H7 (cell line): ENCODE measurements at regions not wholly inside any gene's neighbourhood (a gene's known extent, or its start where the extent isn't known, plus 50 kb on each side); places are given as distances from the start of the nearest gene placed in this dataset.

ENCODE experiments used
- DNase-seq: peaks from one replicate; pipeline ENCODE4 v3.0.0; 2012
- H3K27me3 ChIP-seq: 2 replicates; pipeline ENCODE4 v1.6.0; 2011; ENCODE audit warnings: mild to moderate bottlenecking, low read length; ENCODE audit not compliant: control insufficient read depth, insufficient read depth
- H3K36me3 ChIP-seq: replicated peaks from 2 replicates; pipeline ENCODE4 v1.5.1; 2011; ENCODE audit warnings: low read length; ENCODE audit not compliant: control insufficient read depth, insufficient read depth
- H3K4me3 ChIP-seq: 2 replicates; pipeline ENCODE4 v1.5.1; 2011; ENCODE audit warnings: low read depth, mild to moderate bottlenecking, control low read depth, low read length, moderate library complexity; ENCODE audit not compliant: insufficient read depth

GRCh38 chr11:123268156-123268555 lies 73.1 kb upstream of the CLMP start:
- no peak overlapping the region for H3K4me3 ChIP-seq
- H3K36me3 ChIP-seq: no peaks in the 10 kb centered on the region
- no peaks in the 10 kb centered on the region for H3K27me3 ChIP-seq
- DNase-seq: no peak

DNA sequence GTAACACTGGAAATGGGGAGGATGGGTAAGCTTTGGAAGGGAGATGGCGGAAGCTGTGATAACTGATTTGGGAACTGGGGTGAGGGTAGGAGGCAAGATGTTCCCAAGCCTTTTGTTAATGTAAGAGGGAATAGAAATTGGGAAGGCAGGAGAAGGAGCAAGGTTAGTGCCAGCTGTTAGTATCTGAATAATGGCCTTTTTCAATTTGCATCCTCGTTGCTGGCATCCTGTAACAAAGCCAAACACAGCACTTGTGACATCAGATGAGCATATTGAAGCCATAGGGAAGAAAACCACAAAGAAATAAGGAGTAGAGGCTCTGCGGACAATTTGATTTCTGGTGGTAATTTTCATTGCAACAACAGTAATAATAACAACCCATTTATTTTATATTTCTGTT lies 70.9 kb upstream of the CLMP start:
- H3K27me3 ChIP-seq: no peaks in the 10 kb centered on the region
- no peak for DNase-seq
- no peak overlapping the region for H3K4me3 ChIP-seq
- H3K36me3 ChIP-seq: no peaks in the 10 kb centered on the region

GRCh38 chr11:123264431-123264780 lies 69.4 kb upstream of the CLMP start:
- Histone ChIP-seq H3K27me3 (no peaks in the 10 kb centered on the region), H3K36me3 (no peaks in the 10 kb centered on the region), H3K4me3 (no peak overlapping the region)
- DNase-seq: no peak

GRCh38 chr11:123261345-123262106 lies 66.5 kb upstream of the CLMP start:
- peak; percentile 90 for DNase-seq
- no peaks in the 10 kb centered on the region for H3K27me3 ChIP-seq
- no peak overlapping the region for H3K4me3 ChIP-seq
- H3K36me3 ChIP-seq: no peaks in the 10 kb centered on the region

DNA sequence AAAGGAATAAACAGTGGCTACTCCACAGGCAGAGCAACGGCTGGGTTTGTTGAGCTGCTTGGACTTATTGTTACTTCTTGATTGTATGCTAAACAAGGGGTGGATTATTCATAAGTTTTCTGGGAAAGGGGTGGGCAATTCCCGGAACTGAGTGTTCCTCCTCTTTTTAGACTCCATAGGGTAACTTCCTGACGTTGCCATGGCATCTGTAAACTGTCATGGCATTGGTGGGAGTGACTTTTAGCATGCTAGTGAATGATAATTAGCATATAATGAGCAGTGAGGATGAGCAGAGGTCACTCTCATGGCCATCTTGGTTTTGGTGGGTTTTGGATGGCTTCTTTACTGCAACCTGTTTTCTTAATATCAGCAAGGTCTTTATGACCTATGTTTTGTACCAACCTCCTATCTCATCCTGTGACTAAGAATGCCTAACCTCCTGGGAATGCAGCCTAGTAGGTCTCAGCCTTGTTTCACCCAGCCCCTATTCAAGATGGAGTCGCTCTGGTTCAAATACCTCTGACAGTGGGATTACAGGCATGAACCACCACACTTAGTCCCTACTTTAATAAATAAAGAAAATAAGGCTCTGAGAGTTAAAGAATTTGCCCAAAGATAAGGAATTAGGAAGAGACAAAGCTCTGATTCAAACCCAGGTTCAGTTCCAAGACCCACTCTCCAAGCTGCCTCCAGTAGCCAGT lies 65.6 kb upstream of the CLMP start:
- Histone ChIP-seq H3K4me3 (no peak overlapping the region), H3K27me3 (no peaks in the 10 kb centered on the region), H3K36me3 (no peaks in the 10 kb centered on the region)
- no peak for DNase-seq

- no peaks in the 10 kb centered on the region for H3K27me3 ChIP-seq
- no peak for DNase-seq
- no peak overlapping the region for H3K4me3 ChIP-seq
- H3K36me3 ChIP-seq: no peaks in the 10 kb centered on the region
Measured at GRCh38 chr11:123258877-123259276, 63.8 kb upstream of the CLMP start.

- Histone ChIP-seq H3K4me3 (no peak overlapping the region), H3K27me3 (no peaks in the 10 kb centered on the region), H3K36me3 (no peaks in the 10 kb centered on the region)
- DNase-seq: no peak
Measured at GRCh38 chr11:123257370-123257769, 62.3 kb upstream of the CLMP start.

DNA sequence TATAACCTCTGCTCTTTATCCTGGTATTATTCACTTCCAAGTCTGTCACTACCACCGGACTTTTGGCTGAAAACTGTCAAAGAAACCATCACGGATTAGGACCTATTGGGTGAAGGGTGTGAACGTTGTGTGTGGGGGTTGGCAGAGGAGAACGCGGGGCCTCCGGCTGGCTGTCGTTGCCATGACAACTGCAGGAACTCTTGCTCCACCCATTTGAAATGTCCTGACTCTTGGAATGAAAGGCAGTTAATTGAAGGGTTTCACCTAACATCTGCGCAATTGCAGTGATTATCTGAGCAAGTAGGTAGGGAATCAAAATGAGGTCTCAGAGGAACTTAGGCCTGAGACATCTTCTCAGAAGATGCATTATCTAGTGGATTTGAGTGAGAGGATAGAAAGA lies 60.9 kb upstream of the CLMP start:
- H3K4me3 ChIP-seq: no peak overlapping the region
- DNase-seq: peak; percentile 66
- no peaks in the 10 kb centered on the region for H3K36me3 ChIP-seq
- no peaks in the 10 kb centered on the region for H3K27me3 ChIP-seq

DNA sequence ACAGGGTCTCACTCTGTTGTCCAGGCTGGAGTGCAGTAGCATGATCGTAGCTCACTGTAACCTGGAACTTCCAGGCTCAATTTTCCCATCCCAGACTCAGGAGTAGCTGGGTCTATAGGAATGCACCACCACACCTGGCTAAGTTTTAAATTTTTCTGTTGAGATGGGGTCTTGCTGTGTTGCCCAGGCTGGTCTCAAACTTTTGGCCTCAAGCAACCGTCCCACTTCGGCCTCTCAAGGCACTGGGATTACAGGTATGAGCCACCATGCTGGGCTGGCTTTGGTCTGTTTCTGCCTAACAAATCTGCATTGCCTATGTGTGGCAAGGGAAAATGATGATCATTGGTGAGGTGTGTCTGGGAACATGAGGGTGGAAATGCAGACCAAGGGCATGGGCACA lies 59.3 kb upstream of the CLMP start:
- Histone ChIP-seq H3K27me3 (no peaks in the 10 kb centered on the region), H3K36me3 (no peaks in the 10 kb centered on the region), H3K4me3 (no peak overlapping the region)
- no peak for DNase-seq

DNA sequence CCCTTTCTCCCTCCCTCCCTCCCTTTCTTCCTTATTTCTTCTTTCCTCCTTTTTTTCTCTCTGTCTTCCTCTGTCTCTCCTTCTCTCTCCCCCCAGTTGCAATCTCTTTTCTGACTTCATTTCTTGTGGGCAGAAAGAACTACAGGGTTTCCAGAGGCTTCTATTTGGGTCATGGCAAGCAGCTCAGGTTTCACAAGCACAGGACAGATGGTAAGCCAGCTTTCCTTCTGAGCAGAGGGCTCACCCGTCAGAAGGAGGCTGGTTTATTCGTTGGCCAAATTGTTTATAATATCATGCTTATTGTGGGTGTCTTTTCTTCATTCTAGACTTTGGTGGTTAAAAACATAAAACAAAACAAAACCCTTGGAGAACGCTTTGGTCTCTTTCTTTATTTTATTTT lies 58.9 kb upstream of the CLMP start:
- no peak for DNase-seq

GRCh38 chr11:123253223-123253622 lies 58.2 kb upstream of the CLMP start:
- H3K27me3 ChIP-seq: no peaks in the 10 kb centered on the region
- no peak overlapping the region for H3K4me3 ChIP-seq
- no peaks in the 10 kb centered on the region for H3K36me3 ChIP-seq
- no peak for DNase-seq

More for the DNA sequence above, 58.9 kb upstream of the CLMP start:
- no peaks in the 10 kb centered on the region for H3K27me3 ChIP-seq
- H3K4me3 ChIP-seq: no peak overlapping the region
- H3K36me3 ChIP-seq: no peaks in the 10 kb centered on the region

GRCh38 chr11:123251657-123252344 lies 56.8 kb upstream of the CLMP start:
- H3K36me3 ChIP-seq: no peaks in the 10 kb centered on the region
- no peak overlapping the region for H3K4me3 ChIP-seq
- H3K27me3 ChIP-seq: no peaks in the 10 kb centered on the region
- DNase-seq: no peak

- no peak overlapping the region for H3K4me3 ChIP-seq
- no peaks in the 10 kb centered on the region for H3K27me3 ChIP-seq
- no peaks in the 10 kb centered on the region for H3K36me3 ChIP-seq
- no peak for DNase-seq
Measured at GRCh38 chr11:123250892-123251656, 56.0 kb upstream of the CLMP start.

DNA sequence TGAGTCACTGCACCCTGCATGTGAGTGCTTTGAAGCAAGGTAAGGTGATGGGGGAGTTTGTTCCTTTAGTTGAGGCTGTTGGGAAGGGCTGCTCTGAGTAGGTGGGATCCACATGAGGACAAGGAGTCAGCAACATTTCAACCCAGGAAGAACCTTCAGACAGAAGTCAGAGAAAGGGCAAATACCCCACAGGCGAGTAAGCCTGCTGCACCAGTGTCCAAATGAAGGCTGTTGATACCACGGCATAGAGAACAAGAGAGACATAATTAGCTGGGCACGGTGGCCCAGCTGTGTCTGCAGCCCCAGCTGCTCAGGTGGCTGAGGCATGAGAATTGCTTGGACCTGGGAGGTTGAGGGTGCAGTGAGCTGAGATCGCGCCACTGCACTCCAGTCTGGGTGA lies 54.3 kb upstream of the CLMP start:
- Histone ChIP-seq H3K36me3 (no peaks in the 10 kb centered on the region), H3K27me3 (no peaks in the 10 kb centered on the region), H3K4me3 (no peak overlapping the region)
- DNase-seq: no peak
